ENCODE measurements at regions not wholly inside any gene's neighbourhood (a gene's known extent, or its start where the extent isn't known, plus 50 kb on each side); places are given as distances from the start of the nearest gene placed in this dataset.

GRCh38 chr10:51000976-51001375, 73.3 kb upstream of the PRKG1 start:
- TF ChIP-seq, protein P1, sequence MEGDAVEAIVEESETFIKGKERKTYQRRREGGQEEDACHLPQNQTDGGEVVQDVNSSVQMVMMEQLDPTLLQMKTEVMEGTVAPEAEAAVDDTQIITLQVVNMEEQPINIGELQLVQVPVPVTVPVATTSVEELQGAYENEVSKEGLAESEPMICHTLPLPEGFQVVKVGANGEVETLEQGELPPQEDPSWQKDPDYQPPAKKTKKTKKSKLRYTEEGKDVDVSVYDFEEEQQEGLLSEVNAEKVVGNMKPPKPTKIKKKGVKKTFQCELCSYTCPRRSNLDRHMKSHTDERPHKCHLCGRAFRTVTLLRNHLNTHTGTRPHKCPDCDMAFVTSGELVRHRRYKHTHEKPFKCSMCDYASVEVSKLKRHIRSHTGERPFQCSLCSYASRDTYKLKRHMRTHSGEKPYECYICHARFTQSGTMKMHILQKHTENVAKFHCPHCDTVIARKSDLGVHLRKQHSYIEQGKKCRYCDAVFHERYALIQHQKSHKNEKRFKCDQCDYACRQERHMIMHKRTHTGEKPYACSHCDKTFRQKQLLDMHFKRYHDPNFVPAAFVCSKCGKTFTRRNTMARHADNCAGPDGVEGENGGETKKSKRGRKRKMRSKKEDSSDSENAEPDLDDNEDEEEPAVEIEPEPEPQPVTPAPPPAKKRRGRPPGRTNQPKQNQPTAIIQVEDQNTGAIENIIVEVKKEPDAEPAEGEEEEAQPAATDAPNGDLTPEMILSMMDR (IDR thresholded peaks at IDR 0.05): no peak
- TF ChIP-seq POLR2A (IDR thresholded peaks at IDR 0.05): no peak
